Fibroblast of the conjunctiva (primary cell): ENCODE measurements at regions not wholly inside any gene's neighbourhood (a gene's known extent, or its start where the extent isn't known, plus 50 kb on each side); places are given as distances from the start of the nearest gene placed in this dataset.

ENCODE experiments used
- DNase-seq: peaks from one replicate; pipeline ENCODE4 v3.0.0-alpha.2; 2010; ENCODE audit warnings: low read depth

DNA sequence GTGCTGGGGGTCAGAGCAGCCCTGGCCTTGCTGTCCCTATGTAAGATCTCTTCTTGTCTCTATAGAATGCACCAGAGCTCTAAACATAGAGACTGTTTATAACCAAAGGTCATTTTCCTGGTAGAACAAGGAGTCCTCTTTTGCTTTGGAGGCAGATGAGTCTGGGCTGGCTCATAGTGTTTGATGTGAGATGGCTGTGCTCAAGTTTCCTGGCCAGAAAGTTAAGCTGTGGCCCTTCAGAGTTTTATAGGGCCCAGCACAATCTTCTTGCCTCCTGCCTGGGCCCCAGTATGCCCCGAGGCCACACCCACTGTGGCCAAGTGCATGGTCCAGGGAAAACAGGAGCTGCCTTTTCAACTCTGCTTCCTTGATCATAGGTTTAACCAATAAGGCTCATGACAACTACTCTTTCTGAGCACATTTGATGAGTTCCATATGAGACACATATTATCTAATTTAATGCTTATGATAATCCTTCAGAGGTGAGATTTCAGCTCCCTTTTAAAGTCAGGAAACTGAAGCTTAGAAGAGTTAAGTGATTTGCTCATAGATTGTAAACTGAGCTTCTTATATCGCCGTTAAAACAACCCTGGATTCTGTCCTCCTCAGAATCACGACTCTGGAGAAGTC, 66.3 kb downstream of the MYCN start:
- DNase-seq = no peak

DNA sequence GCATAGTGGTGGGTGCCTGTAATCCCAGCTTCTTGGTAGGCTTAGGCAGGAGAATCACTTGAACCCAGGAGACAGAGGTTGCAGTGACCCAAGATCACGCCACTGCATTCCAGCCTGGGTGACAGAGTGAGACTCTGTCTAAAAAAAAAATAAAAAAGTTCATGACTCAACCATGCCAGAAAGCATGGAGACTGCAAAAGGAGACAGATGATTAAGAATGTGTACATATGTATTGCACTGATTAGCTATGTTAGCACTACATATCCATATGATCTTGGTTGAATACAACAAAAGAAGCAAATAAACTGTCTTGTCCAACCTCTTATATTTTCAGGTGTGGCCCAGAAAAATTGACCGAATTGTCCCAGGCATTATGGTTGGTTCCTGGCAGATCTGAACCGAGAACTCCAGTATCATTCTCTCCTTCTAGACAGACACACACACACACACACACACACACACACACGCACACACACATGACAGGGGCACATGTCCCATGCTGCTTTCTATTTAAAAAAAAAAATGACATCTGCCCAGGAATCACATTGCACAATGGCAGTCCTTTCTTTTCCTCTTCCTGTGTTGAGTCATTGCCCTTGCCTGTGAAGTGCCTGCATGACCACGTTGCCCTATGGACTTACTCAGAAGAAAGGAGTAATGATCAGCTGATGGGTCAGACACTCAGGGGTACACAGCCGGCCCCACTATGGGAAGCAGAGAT, 65.6 kb downstream of the MYCN start:
- no peak for DNase-seq

DNA sequence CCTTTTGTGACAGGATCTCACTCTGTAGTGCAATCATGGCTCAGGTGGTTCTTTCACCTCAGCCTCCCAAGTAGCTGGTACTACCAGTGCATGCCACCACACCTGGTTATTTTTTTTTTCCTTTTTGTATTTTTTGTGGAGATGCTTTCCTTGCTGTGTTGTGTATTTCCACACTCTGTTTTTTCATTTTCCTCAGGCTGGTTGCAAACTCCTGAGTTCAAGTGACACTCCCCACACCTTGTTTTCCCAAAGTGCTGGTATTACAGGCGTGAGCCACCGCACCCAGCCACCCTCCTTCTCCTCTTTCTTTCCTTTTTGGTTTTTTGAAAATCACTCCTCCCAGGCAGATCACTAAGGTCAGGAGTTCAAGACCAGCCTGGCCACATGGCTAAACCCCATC, 65.0 kb downstream of the MYCN start:
- DNase-seq = no peak

DNA sequence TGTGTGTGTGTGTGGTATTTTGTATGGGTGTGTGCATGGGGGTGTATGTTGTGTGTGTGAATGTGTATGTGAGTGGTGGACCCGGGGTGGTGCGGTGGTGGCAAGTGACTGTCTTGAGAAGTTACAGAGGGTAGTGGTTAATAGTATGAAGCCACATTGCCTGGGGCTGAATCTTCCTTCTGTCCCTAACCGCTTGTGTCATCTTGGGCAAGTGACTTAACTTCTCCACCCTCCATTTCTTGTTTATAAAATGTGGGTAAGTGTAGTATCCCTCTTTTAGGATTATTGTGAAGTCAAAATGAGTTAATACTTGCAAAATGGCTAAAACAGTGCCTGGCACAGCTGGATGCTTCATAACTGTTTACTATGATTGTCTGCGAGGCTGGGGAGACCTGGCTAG, 63.5 kb downstream of the MYCN start:
- DNase-seq = no peak

DNA sequence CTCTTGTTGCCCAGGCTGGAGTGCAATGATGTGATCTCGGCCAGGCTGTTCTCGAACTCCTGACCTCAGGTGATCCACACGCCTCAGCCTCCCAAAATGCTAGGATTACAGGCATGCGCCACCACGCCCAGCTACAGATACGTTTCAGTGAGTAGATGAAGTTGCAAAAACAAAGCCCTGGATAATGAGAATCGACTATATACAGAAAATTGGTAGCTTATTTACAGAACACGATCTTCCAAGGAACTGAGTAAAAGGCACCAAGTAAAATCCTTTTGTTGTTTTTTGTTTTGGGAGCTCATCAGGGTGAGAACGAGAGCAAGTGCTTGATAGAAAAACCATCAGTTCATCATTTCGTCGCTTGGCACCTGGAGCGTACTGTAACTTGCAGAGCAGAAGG, 62.8 kb downstream of the MYCN start:
- no peak for DNase-seq

DNA sequence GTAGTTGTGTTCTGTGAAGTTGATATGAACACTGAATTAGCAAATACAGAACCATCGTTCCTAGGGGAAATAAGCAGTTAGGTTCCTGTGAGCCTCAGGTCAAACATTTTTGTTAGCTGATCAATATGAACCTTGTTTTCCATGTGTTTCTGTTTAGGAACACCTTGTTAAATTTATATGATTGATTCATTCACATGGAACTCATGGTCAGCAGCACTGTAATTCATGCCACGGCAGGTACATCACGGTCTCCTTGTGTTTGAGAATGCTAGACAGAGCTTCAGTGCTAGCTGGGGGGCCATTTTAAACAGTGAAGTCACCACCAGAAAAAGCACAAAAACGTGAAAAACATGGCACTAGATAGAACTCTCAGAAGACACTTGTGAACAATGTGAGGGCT, 62.2 kb downstream of the MYCN start:
- DNase-seq = no peak

DNA sequence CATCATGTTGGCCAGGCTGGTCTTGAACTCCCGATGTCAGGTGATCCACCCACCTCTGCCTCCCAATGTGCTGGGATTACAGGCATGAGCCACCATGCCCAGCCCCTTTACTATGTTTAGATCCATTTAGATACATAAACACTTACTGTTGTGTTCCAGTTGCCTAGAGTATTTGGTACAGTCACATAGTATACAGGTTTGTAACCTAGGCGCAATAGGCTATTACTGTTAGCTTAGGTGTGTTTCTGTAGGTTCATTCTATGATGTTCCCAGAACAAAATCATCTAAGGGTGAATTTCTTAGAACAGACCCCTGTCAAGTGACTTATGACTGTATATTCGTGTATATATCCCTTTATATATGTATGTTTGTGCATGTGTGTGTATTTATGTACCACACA, 61.8 kb downstream of the MYCN start:
- no peak for DNase-seq

DNA sequence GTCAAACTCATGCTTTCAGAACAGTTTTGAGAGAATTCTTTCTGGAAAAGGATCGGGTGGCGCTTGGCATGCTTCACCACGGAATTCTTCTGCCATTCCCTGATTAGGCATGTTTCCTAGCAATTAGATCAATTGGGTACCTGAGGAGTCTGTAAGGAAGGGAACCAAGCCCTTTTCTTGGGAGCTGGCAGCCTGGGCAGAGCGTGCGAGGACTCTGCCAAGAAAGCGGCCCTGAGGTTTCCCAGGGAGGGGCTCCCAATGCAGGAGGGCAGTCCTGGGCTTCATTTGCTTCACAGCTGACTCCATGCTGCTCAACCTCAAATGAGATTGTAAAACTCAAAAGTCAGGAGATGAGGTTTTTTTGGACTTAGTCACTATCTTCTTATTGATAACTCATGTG, 60.3 kb downstream of the MYCN start:
- DNase-seq = no peak

DNA sequence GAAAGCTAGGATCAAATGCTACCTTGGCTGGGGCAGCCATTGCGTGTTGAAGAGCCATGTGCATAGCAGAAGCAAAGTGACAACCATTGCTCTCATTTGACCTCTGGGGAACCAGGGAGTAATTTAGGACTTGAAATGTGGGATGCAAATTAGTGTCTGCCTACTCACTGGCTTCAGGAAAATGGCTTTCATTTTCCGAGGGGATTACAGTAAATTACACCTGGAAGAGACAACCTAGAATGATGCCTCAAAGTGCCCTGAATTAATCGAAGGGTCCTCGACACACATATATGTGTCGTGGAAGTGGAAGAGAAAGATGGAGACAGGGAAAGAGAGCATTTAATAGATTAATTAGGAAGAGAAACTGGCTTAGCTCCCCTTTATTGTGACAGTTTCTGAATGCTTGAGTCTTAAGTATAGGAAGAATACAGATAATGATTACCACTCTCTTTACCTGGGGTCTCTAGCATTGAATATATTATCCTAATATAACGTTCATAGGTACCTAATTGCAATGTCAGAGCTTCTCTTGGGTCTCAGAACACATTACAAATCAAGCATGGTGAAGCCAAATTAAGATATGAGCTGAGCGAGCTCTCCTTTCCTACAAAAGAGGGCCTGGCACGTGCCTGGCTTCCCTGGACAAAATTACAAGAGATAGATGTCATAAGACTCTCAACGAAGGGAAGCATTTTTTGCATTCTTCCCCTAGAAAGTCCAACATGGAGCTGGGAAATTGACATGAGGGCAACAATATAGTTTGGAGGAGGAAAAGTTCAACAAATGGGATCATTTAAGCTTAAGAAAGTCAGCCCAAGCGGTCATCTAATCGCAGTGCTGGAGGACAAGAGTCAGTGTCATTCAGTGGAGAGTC, 59.5 kb downstream of the MYCN start:
- no peak for DNase-seq

DNA sequence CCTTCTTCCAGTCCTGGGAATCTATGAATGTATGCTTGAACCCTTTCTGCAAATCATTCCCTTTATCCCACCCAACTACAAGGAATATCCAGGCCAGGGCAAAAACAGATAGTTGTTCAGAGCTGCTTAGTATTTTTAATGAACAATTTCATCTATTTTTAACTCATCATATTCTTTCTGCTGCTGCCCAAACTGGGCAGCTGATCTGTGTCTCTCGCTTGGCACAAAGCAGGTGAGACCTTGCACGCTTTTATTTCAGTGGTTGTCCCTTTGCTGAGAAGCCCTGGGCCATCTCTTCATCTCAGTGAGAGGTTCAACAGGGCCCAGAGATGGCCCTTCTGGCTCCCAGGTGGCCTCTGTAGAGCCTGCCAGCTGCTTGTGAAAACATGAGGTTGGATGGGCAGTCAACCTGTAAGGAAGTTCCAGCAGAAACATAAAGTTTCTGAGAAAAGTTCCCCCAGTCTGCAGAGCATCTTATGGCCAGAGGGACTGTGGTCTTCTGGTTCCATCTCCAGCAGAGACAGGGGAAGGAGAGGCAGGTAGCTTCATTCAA, 57.5 kb downstream of the MYCN start:
- no peak for DNase-seq

DNA sequence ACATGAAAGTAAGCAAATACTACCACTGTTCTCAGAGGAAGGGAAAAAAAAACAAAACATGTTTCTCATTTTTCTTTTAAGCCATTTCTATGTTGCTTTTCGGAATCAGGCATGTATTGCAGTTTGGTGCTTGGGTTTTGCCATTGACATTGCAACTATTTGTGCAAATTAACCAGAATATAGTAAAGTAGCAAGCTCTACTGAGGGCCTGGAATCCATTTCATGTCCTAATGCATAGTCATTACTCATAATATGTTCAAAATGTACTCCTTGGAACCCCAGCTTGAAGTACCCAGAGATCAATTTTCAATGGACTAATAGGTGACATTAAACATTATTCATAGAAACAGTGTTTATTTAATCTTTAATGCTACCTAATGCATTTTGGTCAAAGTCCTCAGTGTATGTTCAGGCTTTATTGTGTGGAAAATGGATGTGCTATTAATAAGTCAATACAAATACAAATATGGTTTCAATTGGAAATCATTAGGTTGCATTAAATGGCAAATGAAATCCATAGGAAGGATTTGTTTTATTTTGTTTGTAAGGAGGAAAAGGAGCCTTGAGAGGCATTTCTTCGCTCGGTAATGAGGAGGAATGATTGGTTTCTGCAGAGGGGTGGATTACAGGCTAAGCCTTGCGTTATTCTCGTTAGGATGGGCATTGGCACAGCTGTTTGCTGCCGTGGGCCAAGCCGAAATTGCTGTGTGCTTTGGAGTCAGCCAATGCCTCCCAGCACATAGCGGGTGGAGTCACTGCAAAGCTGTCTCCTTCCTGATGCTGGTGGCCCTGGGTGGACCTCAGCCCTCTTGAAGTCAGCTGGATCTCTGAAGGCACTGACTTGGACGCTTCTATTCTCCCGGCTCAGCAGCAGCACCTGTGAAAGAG, 56.4 kb downstream of the MYCN start:
- DNase-seq = no peak
